IMR-90 (cell line): ENCODE measurements at regions not wholly inside any gene's neighbourhood (a gene's known extent, or its start where the extent isn't known, plus 50 kb on each side); places are given as distances from the start of the nearest gene placed in this dataset.

ENCODE experiments used
- FOS ChIP-seq: fragments of 150-350 bp; IDR thresholded peaks from 2 replicates; pipeline ENCODE4 v1.6.1; 2016; ENCODE audit warnings: low read depth, low read length
- MAZ ChIP-seq: IDR thresholded peaks from 2 replicates; pipeline ENCODE4 v1.6.1; 2012; ENCODE audit warnings: low read depth, mild to moderate bottlenecking, low read length, improper control_type of control experiment, moderate library complexity, borderline replicate concordance
- NFE2L2 ChIP-seq: fragments of 150-350 bp; IDR thresholded peaks from 2 replicates; pipeline ENCODE4 v1.6.1; 2016; ENCODE audit warnings: low read depth, mild to moderate bottlenecking, low read length
- POLR2A ChIP-seq: IDR thresholded peaks from 2 replicates; pipeline ENCODE4 v1.6.1; 2012; ENCODE audit warnings: mild to moderate bottlenecking, low read depth, low read length
- RAD21 ChIP-seq: IDR thresholded peaks from 2 replicates; pipeline ENCODE4 v1.6.1; 2012; ENCODE audit warnings: low read length, improper control_type of control experiment
- RFX5 ChIP-seq: IDR thresholded peaks from 2 replicates; pipeline ENCODE4 v1.8.0; 2012; ENCODE audit warnings: low read depth, mild to moderate bottlenecking, low read length, moderate library complexity
- TF ChIP-seq, protein P1 (sequence below): conservative IDR thresholded peaks from 2 replicates; pipeline ENCODE4 v1.5.1; 2012; ENCODE audit warnings: mild to moderate bottlenecking, low read depth, low read length, improper control_type of control experiment
- TF ChIP-seq, protein P2 (sequence below): fragments of 150-350 bp; IDR thresholded peaks from 2 replicates; pipeline ENCODE4 v1.6.1; 2016; ENCODE audit warnings: low read depth, mild to moderate bottlenecking, low read length, moderate library complexity, borderline replicate concordance

DNA sequence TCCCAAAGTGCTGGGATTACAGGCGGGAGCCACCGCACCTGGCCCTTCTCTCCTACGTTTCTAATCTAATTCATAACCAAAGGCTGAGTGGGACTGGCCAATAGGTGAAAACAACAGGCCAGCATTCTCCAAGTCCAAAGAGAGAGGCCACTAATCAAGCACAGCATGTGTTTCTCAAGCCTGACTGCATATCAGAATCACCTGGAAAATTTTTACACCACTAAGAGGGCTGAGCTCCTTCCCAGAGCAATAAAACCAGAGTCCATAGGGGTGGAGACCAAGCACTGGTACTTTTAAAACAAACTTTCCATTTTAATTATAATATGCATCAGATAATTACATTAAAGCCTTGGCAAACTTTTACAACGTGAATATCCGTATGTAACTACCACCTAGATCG, 254.4 kb downstream of the OPA1 start:
- TF ChIP-seq, protein P1, sequence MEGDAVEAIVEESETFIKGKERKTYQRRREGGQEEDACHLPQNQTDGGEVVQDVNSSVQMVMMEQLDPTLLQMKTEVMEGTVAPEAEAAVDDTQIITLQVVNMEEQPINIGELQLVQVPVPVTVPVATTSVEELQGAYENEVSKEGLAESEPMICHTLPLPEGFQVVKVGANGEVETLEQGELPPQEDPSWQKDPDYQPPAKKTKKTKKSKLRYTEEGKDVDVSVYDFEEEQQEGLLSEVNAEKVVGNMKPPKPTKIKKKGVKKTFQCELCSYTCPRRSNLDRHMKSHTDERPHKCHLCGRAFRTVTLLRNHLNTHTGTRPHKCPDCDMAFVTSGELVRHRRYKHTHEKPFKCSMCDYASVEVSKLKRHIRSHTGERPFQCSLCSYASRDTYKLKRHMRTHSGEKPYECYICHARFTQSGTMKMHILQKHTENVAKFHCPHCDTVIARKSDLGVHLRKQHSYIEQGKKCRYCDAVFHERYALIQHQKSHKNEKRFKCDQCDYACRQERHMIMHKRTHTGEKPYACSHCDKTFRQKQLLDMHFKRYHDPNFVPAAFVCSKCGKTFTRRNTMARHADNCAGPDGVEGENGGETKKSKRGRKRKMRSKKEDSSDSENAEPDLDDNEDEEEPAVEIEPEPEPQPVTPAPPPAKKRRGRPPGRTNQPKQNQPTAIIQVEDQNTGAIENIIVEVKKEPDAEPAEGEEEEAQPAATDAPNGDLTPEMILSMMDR = no peak
- no peak for TF ChIP-seq POLR2A
- TF ChIP-seq, protein P2, sequence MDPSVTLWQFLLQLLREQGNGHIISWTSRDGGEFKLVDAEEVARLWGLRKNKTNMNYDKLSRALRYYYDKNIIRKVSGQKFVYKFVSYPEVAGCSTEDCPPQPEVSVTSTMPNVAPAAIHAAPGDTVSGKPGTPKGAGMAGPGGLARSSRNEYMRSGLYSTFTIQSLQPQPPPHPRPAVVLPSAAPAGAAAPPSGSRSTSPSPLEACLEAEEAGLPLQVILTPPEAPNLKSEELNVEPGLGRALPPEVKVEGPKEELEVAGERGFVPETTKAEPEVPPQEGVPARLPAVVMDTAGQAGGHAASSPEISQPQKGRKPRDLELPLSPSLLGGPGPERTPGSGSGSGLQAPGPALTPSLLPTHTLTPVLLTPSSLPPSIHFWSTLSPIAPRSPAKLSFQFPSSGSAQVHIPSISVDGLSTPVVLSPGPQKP = no peak
- no peak for TF ChIP-seq MAZ
- no peak for TF ChIP-seq RFX5
- TF ChIP-seq FOS = no peak
- TF ChIP-seq NFE2L2 = no peak
- no peak for TF ChIP-seq RAD21
